H1 (cell line): ENCODE measurements at regions not wholly inside any gene's neighbourhood (a gene's known extent, or its start where the extent isn't known, plus 50 kb on each side); places are given as distances from the start of the nearest gene placed in this dataset.

ENCODE experiments used
- BACH1 ChIP-seq: IDR thresholded peaks from 2 replicates; pipeline ENCODE4 v1.6.1; 2012; ENCODE audit warnings: low read length, improper control_type of control experiment
- BRCA1 ChIP-seq: IDR thresholded peaks from 2 replicates; pipeline ENCODE4 v1.6.1; 2012; ENCODE audit warnings: low read depth, low read length, improper control_type of control experiment
- CBX8 ChIP-seq: fragments of 300-800, 300-1000 bp; sonication (generic); IDR thresholded peaks from 2 replicates; pipeline ENCODE4 v1.7.1; 2016; ENCODE audit warnings: low read depth, low read length, borderline replicate concordance
- CHD1 ChIP-seq: IDR thresholded peaks from 2 replicates; pipeline ENCODE4 v1.6.1; 2012; ENCODE audit warnings: low read depth, low read length, improper control_type of control experiment
- GTF2F1 ChIP-seq: IDR thresholded peaks from 2 replicates; pipeline ENCODE4 v1.6.1; 2012; ENCODE audit warnings: low read depth, low read length, improper control_type of control experiment, borderline replicate concordance
- HDAC2 ChIP-seq, 2 experiments: fragments of 300-600 bp in 1 of 2; sonication (generic) in 1 of 2; IDR thresholded peaks; 2 replicates each; pipeline ENCODE4 v1.6.1; 2011 to 2012; ENCODE audit warnings: low read depth in 2 of 2, low read length in 2 of 2, mild to moderate bottlenecking in 2 of 2, moderate library complexity in 2 of 2, borderline replicate concordance in 1 of 2, inconsistent platforms in 1 of 2
- SP2 ChIP-seq: IDR thresholded peaks from 2 replicates; pipeline ENCODE4 v1.6.1; 2012; ENCODE audit warnings: mild to moderate bottlenecking, low read length, inconsistent platforms
- SRF ChIP-seq: IDR thresholded peaks from 2 replicates; pipeline ENCODE4 v1.6.1; 2011; ENCODE audit warnings: mild to moderate bottlenecking, low read depth, low read length, moderate library complexity
- ZNF274 ChIP-seq: IDR thresholded peaks from 2 replicates; pipeline ENCODE4 v1.7.0; 2012; ENCODE audit warnings: low read length, borderline replicate concordance; ENCODE audit errors: extremely low read depth
- TF ChIP-seq, protein P1 (sequence below): fragments of 300-600 bp; sonication (generic); IDR thresholded peaks from 2 replicates; pipeline ENCODE4 v1.7.1; 2012; ENCODE audit warnings: low read length, moderate library complexity, mild to moderate bottlenecking, inconsistent platforms; ENCODE audit not compliant: insufficient replicate concordance
- TF ChIP-seq, protein P2 (sequence below): IDR thresholded peaks from 2 replicates; pipeline ENCODE4 v1.6.1; 2012; ENCODE audit warnings: inconsistent platforms

DNA sequence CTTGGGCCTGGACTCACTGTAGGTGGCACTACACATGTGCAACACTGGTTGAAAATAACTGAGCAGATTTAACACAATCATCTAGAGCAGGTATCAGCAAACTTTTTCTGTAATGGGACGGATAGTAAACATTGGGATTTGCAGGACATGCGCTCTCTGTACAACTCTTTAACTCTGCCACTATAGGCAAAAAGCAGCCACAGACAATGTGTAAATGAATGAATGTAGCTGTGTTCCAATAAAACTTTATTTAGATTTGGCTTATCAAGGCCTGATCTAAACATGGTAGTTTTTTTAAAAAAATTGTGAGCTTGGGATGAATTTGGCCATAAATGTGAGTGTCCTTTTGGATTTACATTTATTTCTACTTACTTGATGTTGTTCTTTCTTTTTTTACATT, 407.3 kb downstream of the FAT4 start (continued):
- TF ChIP-seq, protein P1, sequence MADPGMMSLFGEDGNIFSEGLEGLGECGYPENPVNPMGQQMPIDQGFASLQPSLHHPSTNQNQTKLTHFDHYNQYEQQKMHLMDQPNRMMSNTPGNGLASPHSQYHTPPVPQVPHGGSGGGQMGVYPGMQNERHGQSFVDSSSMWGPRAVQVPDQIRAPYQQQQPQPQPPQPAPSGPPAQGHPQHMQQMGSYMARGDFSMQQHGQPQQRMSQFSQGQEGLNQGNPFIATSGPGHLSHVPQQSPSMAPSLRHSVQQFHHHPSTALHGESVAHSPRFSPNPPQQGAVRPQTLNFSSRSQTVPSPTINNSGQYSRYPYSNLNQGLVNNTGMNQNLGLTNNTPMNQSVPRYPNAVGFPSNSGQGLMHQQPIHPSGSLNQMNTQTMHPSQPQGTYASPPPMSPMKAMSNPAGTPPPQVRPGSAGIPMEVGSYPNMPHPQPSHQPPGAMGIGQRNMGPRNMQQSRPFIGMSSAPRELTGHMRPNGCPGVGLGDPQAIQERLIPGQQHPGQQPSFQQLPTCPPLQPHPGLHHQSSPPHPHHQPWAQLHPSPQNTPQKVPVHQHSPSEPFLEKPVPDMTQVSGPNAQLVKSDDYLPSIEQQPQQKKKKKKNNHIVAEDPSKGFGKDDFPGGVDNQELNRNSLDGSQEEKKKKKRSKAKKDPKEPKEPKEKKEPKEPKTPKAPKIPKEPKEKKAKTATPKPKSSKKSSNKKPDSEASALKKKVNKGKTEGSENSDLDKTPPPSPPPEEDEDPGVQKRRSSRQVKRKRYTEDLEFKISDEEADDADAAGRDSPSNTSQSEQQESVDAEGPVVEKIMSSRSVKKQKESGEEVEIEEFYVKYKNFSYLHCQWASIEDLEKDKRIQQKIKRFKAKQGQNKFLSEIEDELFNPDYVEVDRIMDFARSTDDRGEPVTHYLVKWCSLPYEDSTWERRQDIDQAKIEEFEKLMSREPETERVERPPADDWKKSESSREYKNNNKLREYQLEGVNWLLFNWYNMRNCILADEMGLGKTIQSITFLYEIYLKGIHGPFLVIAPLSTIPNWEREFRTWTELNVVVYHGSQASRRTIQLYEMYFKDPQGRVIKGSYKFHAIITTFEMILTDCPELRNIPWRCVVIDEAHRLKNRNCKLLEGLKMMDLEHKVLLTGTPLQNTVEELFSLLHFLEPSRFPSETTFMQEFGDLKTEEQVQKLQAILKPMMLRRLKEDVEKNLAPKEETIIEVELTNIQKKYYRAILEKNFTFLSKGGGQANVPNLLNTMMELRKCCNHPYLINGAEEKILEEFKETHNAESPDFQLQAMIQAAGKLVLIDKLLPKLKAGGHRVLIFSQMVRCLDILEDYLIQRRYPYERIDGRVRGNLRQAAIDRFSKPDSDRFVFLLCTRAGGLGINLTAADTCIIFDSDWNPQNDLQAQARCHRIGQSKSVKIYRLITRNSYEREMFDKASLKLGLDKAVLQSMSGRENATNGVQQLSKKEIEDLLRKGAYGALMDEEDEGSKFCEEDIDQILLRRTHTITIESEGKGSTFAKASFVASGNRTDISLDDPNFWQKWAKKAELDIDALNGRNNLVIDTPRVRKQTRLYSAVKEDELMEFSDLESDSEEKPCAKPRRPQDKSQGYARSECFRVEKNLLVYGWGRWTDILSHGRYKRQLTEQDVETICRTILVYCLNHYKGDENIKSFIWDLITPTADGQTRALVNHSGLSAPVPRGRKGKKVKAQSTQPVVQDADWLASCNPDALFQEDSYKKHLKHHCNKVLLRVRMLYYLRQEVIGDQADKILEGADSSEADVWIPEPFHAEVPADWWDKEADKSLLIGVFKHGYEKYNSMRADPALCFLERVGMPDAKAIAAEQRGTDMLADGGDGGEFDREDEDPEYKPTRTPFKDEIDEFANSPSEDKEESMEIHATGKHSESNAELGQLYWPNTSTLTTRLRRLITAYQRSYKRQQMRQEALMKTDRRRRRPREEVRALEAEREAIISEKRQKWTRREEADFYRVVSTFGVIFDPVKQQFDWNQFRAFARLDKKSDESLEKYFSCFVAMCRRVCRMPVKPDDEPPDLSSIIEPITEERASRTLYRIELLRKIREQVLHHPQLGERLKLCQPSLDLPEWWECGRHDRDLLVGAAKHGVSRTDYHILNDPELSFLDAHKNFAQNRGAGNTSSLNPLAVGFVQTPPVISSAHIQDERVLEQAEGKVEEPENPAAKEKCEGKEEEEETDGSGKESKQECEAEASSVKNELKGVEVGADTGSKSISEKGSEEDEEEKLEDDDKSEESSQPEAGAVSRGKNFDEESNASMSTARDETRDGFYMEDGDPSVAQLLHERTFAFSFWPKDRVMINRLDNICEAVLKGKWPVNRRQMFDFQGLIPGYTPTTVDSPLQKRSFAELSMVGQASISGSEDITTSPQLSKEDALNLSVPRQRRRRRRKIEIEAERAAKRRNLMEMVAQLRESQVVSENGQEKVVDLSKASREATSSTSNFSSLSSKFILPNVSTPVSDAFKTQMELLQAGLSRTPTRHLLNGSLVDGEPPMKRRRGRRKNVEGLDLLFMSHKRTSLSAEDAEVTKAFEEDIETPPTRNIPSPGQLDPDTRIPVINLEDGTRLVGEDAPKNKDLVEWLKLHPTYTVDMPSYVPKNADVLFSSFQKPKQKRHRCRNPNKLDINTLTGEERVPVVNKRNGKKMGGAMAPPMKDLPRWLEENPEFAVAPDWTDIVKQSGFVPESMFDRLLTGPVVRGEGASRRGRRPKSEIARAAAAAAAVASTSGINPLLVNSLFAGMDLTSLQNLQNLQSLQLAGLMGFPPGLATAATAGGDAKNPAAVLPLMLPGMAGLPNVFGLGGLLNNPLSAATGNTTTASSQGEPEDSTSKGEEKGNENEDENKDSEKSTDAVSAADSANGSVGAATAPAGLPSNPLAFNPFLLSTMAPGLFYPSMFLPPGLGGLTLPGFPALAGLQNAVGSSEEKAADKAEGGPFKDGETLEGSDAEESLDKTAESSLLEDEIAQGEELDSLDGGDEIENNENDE = no peak
- TF ChIP-seq CBX8 (no peak), SP2 (no peak), HDAC2 (IDR thresholded peaks at IDR 0.05; ENCODE audit: borderline replicate concordance in 1 of 2, low read depth in 2 of 2, low read length in 2 of 2) (no peak), BRCA1 (no peak), ZNF274 (no peak), SRF (no peak), GTF2F1 (no peak), BACH1 (no peak), CHD1 (no peak)
- TF ChIP-seq, protein P2, sequence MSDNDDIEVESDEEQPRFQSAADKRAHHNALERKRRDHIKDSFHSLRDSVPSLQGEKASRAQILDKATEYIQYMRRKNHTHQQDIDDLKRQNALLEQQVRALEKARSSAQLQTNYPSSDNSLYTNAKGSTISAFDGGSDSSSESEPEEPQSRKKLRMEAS = no peak
